ENCODE measurements at regions not wholly inside any gene's neighbourhood (a gene's known extent, or its start where the extent isn't known, plus 50 kb on each side); places are given as distances from the start of the nearest gene placed in this dataset.

DNA sequence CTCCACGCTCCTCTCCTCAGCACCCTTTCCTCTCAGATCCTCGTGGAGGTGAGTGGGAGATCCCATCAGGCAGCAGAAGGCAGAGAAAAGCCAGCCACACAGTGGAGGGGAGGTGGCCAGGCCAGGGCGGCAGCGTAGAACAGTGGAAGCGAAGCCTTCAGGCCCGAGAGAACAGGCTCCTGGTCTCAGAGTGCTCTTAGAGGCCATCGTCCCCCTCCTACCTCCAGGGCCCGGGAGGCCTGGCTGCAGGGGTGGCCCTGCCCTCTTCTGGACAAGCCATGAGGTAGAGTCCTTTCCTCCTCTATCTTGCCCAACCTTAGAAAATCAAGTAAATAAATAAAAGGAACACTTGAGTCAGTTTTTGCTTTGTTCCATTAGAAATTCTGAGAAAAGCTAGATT is 202.0 kb downstream of the KATNAL1 start:
- no peak for ATAC-seq (ENCODE audit: low read depth in 2 of 2)

DNA sequence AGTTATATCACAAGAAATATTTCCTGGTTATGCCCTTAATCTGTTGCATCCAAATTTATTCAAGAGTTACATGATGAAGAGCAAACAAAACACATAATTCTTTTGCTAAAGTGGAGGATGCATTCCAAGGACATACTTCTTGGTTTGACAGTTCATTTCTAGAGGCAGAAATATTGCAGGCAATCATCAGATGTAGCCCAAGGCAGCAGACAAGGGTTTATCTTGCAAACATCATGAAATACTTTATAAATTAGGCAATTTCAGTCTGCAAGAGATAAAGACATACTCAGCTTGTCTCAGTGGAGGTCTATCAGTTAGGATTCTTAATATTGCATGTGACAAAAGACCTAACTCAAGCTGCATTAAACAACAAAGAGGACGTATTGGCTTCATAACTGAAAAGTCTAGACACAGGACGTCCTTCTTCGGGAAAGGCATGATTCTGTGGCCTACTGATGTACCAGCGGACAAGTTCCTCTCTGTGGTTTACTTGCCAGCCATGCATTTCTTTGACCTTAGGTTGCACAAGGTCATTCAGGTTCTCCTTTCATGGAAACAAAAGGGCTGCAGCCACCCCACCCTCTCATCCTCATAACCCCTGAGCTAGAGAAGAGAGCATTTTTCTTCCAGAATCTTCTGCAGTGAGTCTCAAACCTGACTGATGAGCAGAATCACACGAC is 204.1 kb downstream of the KATNAL1 start:
- Mint-ChIP-seq H3K9me3 (no peaks in the 10 kb centered on the region), H3K4me1 (no peaks in the 10 kb centered on the region), H3K36me3 (no peaks in the 10 kb centered on the region), H3K27ac (no peak overlapping the region), H3K4me3 (no peak overlapping the region), H3K27me3 (peaks cover 6% of the 10 kb centered on the region)
- no peak for DNase-seq
- no peak overlapping the region for H3K4me3 ChIP-seq (ENCODE audit: low read depth, low read length)
- H3K4me1 ChIP-seq (ENCODE audit: control insufficient read depth, insufficient read depth, low read length, poor library complexity, severe bottlenecking), result no peaks in the 10 kb centered on the region
- no peak overlapping the region for H3K27ac ChIP-seq (ENCODE audit: insufficient read depth, low read length, poor library complexity, severe bottlenecking)
- ATAC-seq (ENCODE audit: low read depth in 2 of 2), result no peak
- no peaks in the 10 kb centered on the region for H3K27me3 ChIP-seq (ENCODE audit: control insufficient read depth, insufficient read depth, low read length)
- no peaks in the 10 kb centered on the region for H3K9me3 ChIP-seq (ENCODE audit: control insufficient read depth in 2 of 2, low read length in 2 of 2)
- H3K36me3 ChIP-seq (ENCODE audit: control insufficient read depth, insufficient read depth, low read length), result no peaks in the 10 kb centered on the region

More for the DNA sequence above, 202.0 kb downstream of the KATNAL1 start:
- no peak for DNase-seq
- no peaks in the 10 kb centered on the region for H3K36me3 Mint-ChIP-seq
- H3K9me3 ChIP-seq (ENCODE audit: control insufficient read depth in 2 of 2, low read length in 2 of 2), result no peaks in the 10 kb centered on the region
- no peaks in the 10 kb centered on the region for H3K9me3 Mint-ChIP-seq
- no peaks in the 10 kb centered on the region for H3K4me1 Mint-ChIP-seq
- no peaks in the 10 kb centered on the region for H3K4me1 ChIP-seq (ENCODE audit: control insufficient read depth, insufficient read depth, low read length, poor library complexity, severe bottlenecking)
- peaks cover 6% of the 10 kb centered on the region for H3K27me3 Mint-ChIP-seq
- no peaks in the 10 kb centered on the region for H3K36me3 ChIP-seq (ENCODE audit: control insufficient read depth, insufficient read depth, low read length)
- H3K27ac ChIP-seq (ENCODE audit: insufficient read depth, low read length, poor library complexity, severe bottlenecking), result no peak overlapping the region
- no peak overlapping the region for H3K27ac Mint-ChIP-seq
- no peaks in the 10 kb centered on the region for H3K27me3 ChIP-seq (ENCODE audit: control insufficient read depth, insufficient read depth, low read length)
- no peak overlapping the region for H3K4me3 ChIP-seq (ENCODE audit: low read depth, low read length)
- no peak overlapping the region for H3K4me3 Mint-ChIP-seq

DNA sequence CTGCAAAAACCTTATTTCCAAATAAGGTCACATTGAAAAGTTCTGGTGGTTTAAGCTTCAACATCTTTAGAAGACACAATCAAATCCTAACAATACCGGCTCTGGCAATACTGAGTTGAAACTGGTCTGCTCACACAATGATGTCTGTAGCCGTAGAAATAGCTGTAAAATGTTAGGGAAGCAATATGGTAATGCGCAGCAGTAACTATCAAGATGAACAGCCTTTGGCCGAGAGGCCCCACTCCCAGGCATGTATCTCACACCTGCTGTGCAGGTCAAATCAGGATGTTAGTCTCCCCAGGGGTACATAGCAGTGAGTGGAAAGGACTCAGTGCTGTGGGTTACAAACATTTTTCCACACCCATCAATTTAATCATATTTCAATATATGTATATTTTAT is 207.1 kb downstream of the KATNAL1 start:
- Mint-ChIP-seq H3K4me1 (no peaks in the 10 kb centered on the region), H3K27ac (no peak overlapping the region), H3K27me3 (peaks cover 6% of the 10 kb centered on the region), H3K9me3 (peaks cover 0 to 1% (median 0%) of the 10 kb centered on the region in 7 donors), H3K36me3 (no peaks in the 10 kb centered on the region), H3K4me3 (no peak overlapping the region)
- ATAC-seq (ENCODE audit: low read depth in 2 of 2) (no peak), DNase-seq (no peak)
- H3K4me1 ChIP-seq (ENCODE audit: control insufficient read depth, insufficient read depth, low read length, poor library complexity, severe bottlenecking), result no peaks in the 10 kb centered on the region
- H3K36me3 ChIP-seq (ENCODE audit: control insufficient read depth, insufficient read depth, low read length), result no peaks in the 10 kb centered on the region
- H3K27me3 ChIP-seq (ENCODE audit: control insufficient read depth, insufficient read depth, low read length), result no peaks in the 10 kb centered on the region
- H3K27ac ChIP-seq (ENCODE audit: insufficient read depth, low read length, poor library complexity, severe bottlenecking), result no peak overlapping the region
- no peak overlapping the region for H3K4me3 ChIP-seq (ENCODE audit: low read depth, low read length)
- no peaks in the 10 kb centered on the region for H3K9me3 ChIP-seq (ENCODE audit: control insufficient read depth in 2 of 2, low read length in 2 of 2)

DNA sequence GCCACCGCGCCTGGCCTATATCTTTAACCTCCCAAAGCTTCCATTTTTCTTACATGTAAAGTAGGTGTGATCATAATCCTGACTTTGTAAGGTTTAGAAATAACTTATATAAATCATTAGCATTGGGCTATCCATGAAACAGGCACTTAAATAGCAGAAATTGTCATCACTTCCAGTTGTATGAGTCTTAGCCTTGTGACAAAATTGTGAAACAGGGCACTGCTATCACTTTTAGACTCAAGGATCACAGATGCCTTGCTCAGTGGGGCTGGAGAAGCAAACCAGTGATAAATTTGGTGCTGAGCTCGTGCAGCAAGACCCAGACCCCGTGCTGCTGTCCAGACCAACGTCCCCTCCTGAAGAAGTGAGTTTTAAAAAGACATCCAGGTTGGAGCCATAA is 209.7 kb downstream of the KATNAL1 start:
- Mint-ChIP-seq H3K9me3 (peaks cover 0 to 3% (median 0%) of the 10 kb centered on the region in 7 donors), H3K27me3 (peaks cover 3% of the 10 kb centered on the region), H3K4me3 (no peak overlapping the region), H3K4me1 (no peaks in the 10 kb centered on the region), H3K27ac (no peak overlapping the region), H3K36me3 (no peaks in the 10 kb centered on the region)
- no peak overlapping the region for H3K27ac ChIP-seq (ENCODE audit: insufficient read depth, low read length, poor library complexity, severe bottlenecking)
- H3K27me3 ChIP-seq (ENCODE audit: control insufficient read depth, insufficient read depth, low read length), result no peaks in the 10 kb centered on the region
- DNase-seq (no peak), ATAC-seq (ENCODE audit: low read depth in 2 of 2) (no peak)
- no peak overlapping the region for H3K4me3 ChIP-seq (ENCODE audit: low read depth, low read length)
- no peaks in the 10 kb centered on the region for H3K9me3 ChIP-seq (ENCODE audit: control insufficient read depth in 2 of 2, low read length in 2 of 2)
- no peaks in the 10 kb centered on the region for H3K4me1 ChIP-seq (ENCODE audit: control insufficient read depth, insufficient read depth, low read length, poor library complexity, severe bottlenecking)
- no peaks in the 10 kb centered on the region for H3K36me3 ChIP-seq (ENCODE audit: control insufficient read depth, insufficient read depth, low read length)

DNA sequence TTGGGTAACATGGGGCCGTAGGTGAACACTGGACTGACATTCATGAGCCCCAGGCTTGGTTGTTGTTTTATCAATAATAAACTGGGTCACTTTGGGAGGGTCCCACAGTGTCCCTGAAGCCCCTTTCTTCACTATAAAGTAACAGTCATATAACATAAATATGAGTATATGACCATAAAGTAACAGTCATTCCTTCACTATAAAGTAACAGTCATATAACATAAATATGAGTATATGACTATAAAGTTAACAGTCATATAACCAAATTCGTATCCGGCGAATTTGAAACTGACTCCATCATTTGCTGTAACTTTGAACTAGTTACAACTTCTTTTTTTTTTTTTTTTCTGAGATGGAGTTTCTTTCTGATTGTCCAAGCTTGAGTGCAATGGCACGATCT is 210.3 kb downstream of the KATNAL1 start:
- Histone ChIP-seq H3K27me3 (ENCODE audit: control insufficient read depth, insufficient read depth, low read length) (no peaks in the 10 kb centered on the region), H3K9me3 (ENCODE audit: control insufficient read depth in 2 of 2, low read length in 2 of 2) (no peaks in the 10 kb centered on the region), H3K36me3 (ENCODE audit: control insufficient read depth, insufficient read depth, low read length) (no peaks in the 10 kb centered on the region), H3K4me1 (ENCODE audit: control insufficient read depth, insufficient read depth, low read length, poor library complexity, severe bottlenecking) (no peaks in the 10 kb centered on the region), H3K4me3 (ENCODE audit: low read depth, low read length) (no peak overlapping the region), H3K27ac (ENCODE audit: insufficient read depth, low read length, poor library complexity, severe bottlenecking) (no peak overlapping the region)
- no peak for DNase-seq
- Mint-ChIP-seq H3K4me1 (peaks cover 0 to 5% (median 0%) of the 10 kb centered on the region in 4 donors), H3K4me3 (no peak overlapping the region), H3K9me3 (peaks cover 0 to 3% (median 0%) of the 10 kb centered on the region in 7 donors), H3K27ac (no peak overlapping the region), H3K36me3 (no peaks in the 10 kb centered on the region), H3K27me3 (no peaks in the 10 kb centered on the region)
- no peak for ATAC-seq (ENCODE audit: low read depth in 2 of 2)

DNA sequence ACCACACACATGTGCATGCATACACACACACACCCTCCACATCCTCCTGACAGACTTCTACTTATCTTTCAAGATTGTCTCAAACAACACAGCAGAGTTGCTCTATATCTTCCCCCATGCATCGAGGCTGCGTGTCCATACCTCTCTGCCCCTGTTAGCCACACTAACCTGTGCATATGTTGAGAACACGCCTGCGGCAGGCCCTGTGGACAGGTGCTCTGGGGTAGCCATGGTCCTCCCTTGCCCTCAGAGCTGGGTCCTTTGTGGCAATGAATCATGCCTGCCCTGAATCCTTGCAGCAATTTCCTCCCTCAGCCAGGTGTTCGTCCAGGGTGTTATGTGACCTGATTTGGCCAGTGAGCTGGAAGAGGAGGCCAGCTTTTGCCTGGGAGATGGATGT is 213.3 kb downstream of the KATNAL1 start:
- Histone ChIP-seq H3K4me1 (ENCODE audit: control insufficient read depth, insufficient read depth, low read length, poor library complexity, severe bottlenecking) (no peaks in the 10 kb centered on the region), H3K27ac (ENCODE audit: insufficient read depth, low read length, poor library complexity, severe bottlenecking) (no peak overlapping the region), H3K9me3 (ENCODE audit: control insufficient read depth in 2 of 2, low read length in 2 of 2) (no peaks in the 10 kb centered on the region), H3K4me3 (ENCODE audit: low read depth, low read length) (no peak overlapping the region), H3K27me3 (ENCODE audit: control insufficient read depth, insufficient read depth, low read length) (no peaks in the 10 kb centered on the region), H3K36me3 (ENCODE audit: control insufficient read depth, insufficient read depth, low read length) (no peaks in the 10 kb centered on the region)
- Mint-ChIP-seq H3K4me3 (no peak overlapping the region), H3K27ac (no peak overlapping the region), H3K36me3 (no peaks in the 10 kb centered on the region), H3K27me3 (no peaks in the 10 kb centered on the region), H3K4me1 (peaks cover 0 to 5% (median 0%) of the 10 kb centered on the region in 4 donors), H3K9me3 (peaks cover 0 to 3% (median 0%) of the 10 kb centered on the region in 7 donors)
- ATAC-seq (ENCODE audit: low read depth in 2 of 2) (no peak), DNase-seq (no peak)

DNA sequence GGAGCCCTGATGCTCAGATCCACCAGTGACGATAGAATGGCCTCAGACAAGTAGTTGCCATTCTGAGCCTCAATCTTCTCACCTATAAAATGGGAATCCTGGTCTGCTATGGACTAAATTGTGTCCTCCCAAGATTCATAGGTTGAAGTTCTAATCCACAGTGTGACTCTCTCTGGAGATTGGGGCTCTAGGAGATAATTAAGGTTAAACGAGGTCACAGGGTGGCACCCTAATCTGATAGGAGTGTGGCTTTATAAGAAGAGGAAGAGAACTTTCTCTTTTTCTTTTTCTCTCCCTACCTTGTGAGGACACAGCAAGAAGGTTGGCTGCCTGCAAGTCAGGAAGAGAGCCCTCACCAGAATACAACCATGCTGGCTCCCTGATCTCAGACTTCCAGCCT is 214.1 kb downstream of the KATNAL1 start:
- H3K9me3 ChIP-seq (ENCODE audit: control insufficient read depth in 2 of 2, low read length in 2 of 2), result no peaks in the 10 kb centered on the region
- ATAC-seq (ENCODE audit: low read depth in 2 of 2) (no peak), DNase-seq (no peak)
- Mint-ChIP-seq H3K27me3 (no peaks in the 10 kb centered on the region), H3K27ac (no peak overlapping the region), H3K36me3 (no peaks in the 10 kb centered on the region), H3K9me3 (peaks cover 0 to 3% (median 0%) of the 10 kb centered on the region in 7 donors), H3K4me3 (no peak overlapping the region), H3K4me1 (peaks cover 0 to 5% (median under 1%) of the 10 kb centered on the region in 4 donors)
- no peak overlapping the region for H3K27ac ChIP-seq (ENCODE audit: insufficient read depth, low read length, poor library complexity, severe bottlenecking)
- no peaks in the 10 kb centered on the region for H3K4me1 ChIP-seq (ENCODE audit: control insufficient read depth, insufficient read depth, low read length, poor library complexity, severe bottlenecking)
- no peak overlapping the region for H3K4me3 ChIP-seq (ENCODE audit: low read depth, low read length)
- no peaks in the 10 kb centered on the region for H3K27me3 ChIP-seq (ENCODE audit: control insufficient read depth, insufficient read depth, low read length)
- H3K36me3 ChIP-seq (ENCODE audit: control insufficient read depth, insufficient read depth, low read length), result no peaks in the 10 kb centered on the region

DNA sequence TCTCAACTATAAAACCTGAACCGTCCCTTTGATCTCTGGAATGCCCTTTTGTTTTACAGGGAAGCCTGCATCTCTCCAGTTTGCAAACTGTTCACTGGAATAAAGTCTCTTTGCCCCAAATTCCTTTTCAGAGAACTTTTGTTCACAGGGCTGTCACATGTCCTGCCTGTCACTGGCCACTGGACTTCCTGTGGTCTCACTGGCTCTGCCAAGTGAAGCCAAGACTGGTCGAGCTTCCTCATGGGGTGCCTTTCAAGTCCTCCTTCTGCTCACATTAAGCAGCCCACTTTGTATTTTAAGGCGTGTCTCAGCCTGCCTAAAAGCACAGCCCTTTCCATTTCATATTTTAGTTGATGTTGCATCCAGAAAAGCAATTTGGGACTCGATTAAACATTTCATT is 215.7 kb downstream of the KATNAL1 start:
- H3K9me3 Mint-ChIP-seq, result peaks cover 0 to 3% (median 0%) of the 10 kb centered on the region in 7 donors
- DNase-seq (no peak), ATAC-seq (ENCODE audit: low read depth in 2 of 2) (no peak)

More for the DNA sequence above, 215.7 kb downstream of the KATNAL1 start:
- no peaks in the 10 kb centered on the region for H3K4me1 ChIP-seq (ENCODE audit: control insufficient read depth, insufficient read depth, low read length, poor library complexity, severe bottlenecking)
- no peak overlapping the region for H3K4me3 Mint-ChIP-seq
- peaks cover 0 to 5% (median under 1%) of the 10 kb centered on the region in 4 donors for H3K4me1 Mint-ChIP-seq
- no peaks in the 10 kb centered on the region for H3K27me3 ChIP-seq (ENCODE audit: control insufficient read depth, insufficient read depth, low read length)
- no peaks in the 10 kb centered on the region for H3K36me3 Mint-ChIP-seq
- no peak overlapping the region for H3K27ac ChIP-seq (ENCODE audit: insufficient read depth, low read length, poor library complexity, severe bottlenecking)
- H3K4me3 ChIP-seq (ENCODE audit: low read depth, low read length), result no peak overlapping the region
- H3K27me3 Mint-ChIP-seq, result peaks cover under 1% of the 10 kb centered on the region
- H3K36me3 ChIP-seq (ENCODE audit: control insufficient read depth, insufficient read depth, low read length), result no peaks in the 10 kb centered on the region
- H3K27ac Mint-ChIP-seq, result no peak overlapping the region
- H3K9me3 ChIP-seq (ENCODE audit: control insufficient read depth in 2 of 2, low read length in 2 of 2), result no peaks in the 10 kb centered on the region

Measured in CD4-positive, CD25-positive, alpha-beta regulatory T cell (primary cell).